DMS153 (cell line): ENCODE measurements at regions not wholly inside any gene's neighbourhood (a gene's known extent, or its start where the extent isn't known, plus 50 kb on each side); places are given as distances from the start of the nearest gene placed in this dataset.

Experiments used
- DNase-seq: peaks from one replicate; lab custom pipeline; 2025; lab: John Stamatoyannopoulos, UW

- DNase-seq, result no peak
These were observed 163.2 kb upstream of the FAM9B start for GRCh38 chrX:9196961-9197640.

- no peak for DNase-seq
These were observed 170.6 kb upstream of the FAM9B start for GRCh38 chrX:9204560-9204959.

GRCh38 chrX:9205599-9206223, 171.8 kb upstream of the FAM9B start:
- no peak for DNase-seq

GRCh38 chrX:9207142-9207541, 173.2 kb upstream of the FAM9B start:
- DNase-seq, result no peak

- DNase-seq, result no peak
These were observed 177.3 kb upstream of the FAM9B start for GRCh38 chrX:9211269-9211668.

GRCh38 chrX:9221781-9222180, 187.9 kb upstream of the FAM9B start:
- no peak for DNase-seq

GRCh38 chrX:9222299-9222698, 188.4 kb upstream of the FAM9B start:
- DNase-seq, result no peak

GRCh38 chrX:9227276-9227675, 193.3 kb upstream of the FAM9B start:
- DNase-seq, result no peak

- DNase-seq, result no peak
These were observed 197.6 kb upstream of the FAM9B start for GRCh38 chrX:9231491-9231890.

- no peak for DNase-seq
These were observed 199.2 kb upstream of the FAM9B start for GRCh38 chrX:9233141-9233540.

- no peak for DNase-seq
These were observed 200.4 kb upstream of the FAM9B start for GRCh38 chrX:9234315-9234714.

- DNase-seq, result no peak
These were observed 201.8 kb upstream of the FAM9B start for GRCh38 chrX:9235722-9236121.

GRCh38 chrX:9240956-9241355, 207.0 kb upstream of the FAM9B start:
- DNase-seq, result no peak

- DNase-seq, result no peak
These were observed 207.5 kb upstream of the FAM9B start for GRCh38 chrX:9241427-9241826.

GRCh38 chrX:9249051-9249846, 215.3 kb upstream of the FAM9B start:
- DNase-seq, result no peak

GRCh38 chrX:9252182-9252581, 212.7 kb upstream of the TBL1X start:
- DNase-seq, result no peak

- no peak for DNase-seq
These were observed 211.6 kb upstream of the TBL1X start for GRCh38 chrX:9253211-9253610.

GRCh38 chrX:9257718-9258420, 207.0 kb upstream of the TBL1X start:
- no peak for DNase-seq

- no peak for DNase-seq
These were observed 206.3 kb upstream of the TBL1X start for GRCh38 chrX:9258421-9259104.

GRCh38 chrX:9260603-9261002, 204.3 kb upstream of the TBL1X start:
- DNase-seq, result no peak

- DNase-seq, result no peak
These were observed 197.4 kb upstream of the TBL1X start for GRCh38 chrX:9267415-9267814.

- no peak for DNase-seq
These were observed 195.7 kb upstream of the TBL1X start for GRCh38 chrX:9269134-9269533.
